ENCODE measurements at regions not wholly inside any gene's neighbourhood (a gene's known extent, or its start where the extent isn't known, plus 50 kb on each side); places are given as distances from the start of the nearest gene placed in this dataset.

GRCh38 chr4:117664706-117665444 is 369.4 kb upstream of the NDST3 start:
- Histone ChIP-seq H3K9me2 (no peaks in the 10 kb centered on the region), H3K79me2 (ENCODE audit: insufficient read depth) (no peaks in the 10 kb centered on the region), H3K4me3 (ENCODE audit: low read depth in 2 of 2, low read length in 1 of 2) (no peak overlapping the region), H3K9ac (no peak overlapping the region), H3K27me3 (ENCODE audit: insufficient read depth) (no peaks in the 10 kb centered on the region), H4K20me1 (ENCODE audit: insufficient read depth) (no peaks in the 10 kb centered on the region), H3K4me2 (no peak overlapping the region), H3K9me3 (no peaks in the 10 kb centered on the region), H2AFZ (ENCODE audit: low read depth) (no peak overlapping the region), H3F3A (replicated peaks; ENCODE audit: insufficient read depth) (no peaks in the 10 kb centered on the region), H3K4me1 (ENCODE audit: control insufficient read depth in 1 of 2, insufficient read depth in 2 of 2, low read depth in 1 of 2, low read length in 1 of 2) (no peaks in the 10 kb centered on the region), H3K36me3 (replicated peaks in 1 of 2; ENCODE audit: control insufficient read depth in 1 of 2, insufficient read depth in 2 of 2, low read length in 1 of 2) (no peaks in the 10 kb centered on the region), H3K27ac (ENCODE audit: low read depth in 2 of 2, low read length in 1 of 2) (no peak overlapping the region)
- WGBS (ENCODE audit: low lambda C conversion rate), result 25% methylated on average over 3 of the region's 3 CpGs
- POLR2A ChIA-PET, result no interaction called here
- TF ChIP-seq RXRA (IDR thresholded peaks at IDR 0.05; ENCODE audit: borderline replicate concordance, low read depth) (no peak), MEF2A (IDR thresholded peaks at IDR 0.05; ENCODE audit: borderline replicate concordance, low read depth) (no peak), GABPA (IDR thresholded peaks at IDR 0.05; ENCODE audit: low read depth) (no peak), RAD21 (IDR thresholded peaks at IDR 0.05; ENCODE audit: low read length) (no peak), GATA2 (CRISPR knock-in tag; IDR thresholded peaks at IDR 0.05) (no peak), NRF1 (IDR thresholded peaks at IDR 0.05; ENCODE audit: low read depth, low read length) (no peak), TCF12 (IDR thresholded peaks at IDR 0.05) (no peak), TAF1 (IDR thresholded peaks at IDR 0.05; ENCODE audit: borderline replicate concordance, low read depth, low read length) (no peak), SMC3 (IDR thresholded peaks at IDR 0.05; ENCODE audit: low read depth, low read length) (no peak), SIN3A (IDR thresholded peaks at IDR 0.05; ENCODE audit: borderline replicate concordance, low read depth, low read length) (no peak)
- CTCF ChIA-PET, result no interaction called here
- no peak for DNase-seq

- Histone ChIP-seq H3F3A (replicated peaks; ENCODE audit: insufficient read depth) (no peaks in the 10 kb centered on the region), H3K9ac (no peak overlapping the region), H3K27ac (ENCODE audit: low read depth in 2 of 2, low read length in 1 of 2) (no peak overlapping the region), H4K20me1 (ENCODE audit: insufficient read depth) (no peaks in the 10 kb centered on the region), H3K4me2 (no peak overlapping the region), H3K9me2 (no peaks in the 10 kb centered on the region), H3K4me1 (ENCODE audit: control insufficient read depth in 1 of 2, insufficient read depth in 2 of 2, low read depth in 1 of 2, low read length in 1 of 2) (no peaks in the 10 kb centered on the region; a peak in 1 of 4 replicates), H2AFZ (ENCODE audit: low read depth) (no peak overlapping the region), H3K4me3 (ENCODE audit: low read depth in 2 of 2, low read length in 1 of 2) (no peak overlapping the region), H3K36me3 (replicated peaks in 1 of 2; ENCODE audit: control insufficient read depth in 1 of 2, insufficient read depth in 2 of 2, low read length in 1 of 2) (no peaks in the 10 kb centered on the region), H3K79me2 (ENCODE audit: insufficient read depth) (no peaks in the 10 kb centered on the region), H3K27me3 (ENCODE audit: insufficient read depth) (no peaks in the 10 kb centered on the region), H3K9me3 (no peaks in the 10 kb centered on the region)
- peak; percentile 11 for DNase-seq
- POLR2A ChIA-PET, result no interaction called here
- TF ChIP-seq RCOR1 (IDR thresholded peaks at IDR 0.05; ENCODE audit: low read length) (peak; percentile 59), IRF3 (IDR thresholded peaks at IDR 0.05; ENCODE audit: low read depth, low read length) (no peak), MAX (IDR thresholded peaks at IDR 0.05; ENCODE audit: low read depth) (no peak), EP300 (IDR thresholded peaks at IDR 0.05; ENCODE audit: borderline replicate concordance in 1 of 2, low read depth in 1 of 2, low read length in 1 of 2) (peak in 1 of 2 experiments; percentile 77; a peak in 2 of 4 replicates), GATA2 (CRISPR knock-in tag; IDR thresholded peaks at IDR 0.05) (peak; percentile 31; the same call in 1 of the 2 replicates)
- 3% methylated on average over 1 of the region's 1 CpG for WGBS (ENCODE audit: low lambda C conversion rate)
- CTCF ChIA-PET, result interaction anchor here (2.2 kb wide), 1 partner anchor 24 kb away, joined by 6 read pairs; no protein-coding TSS in a partner anchor
Measured at GRCh38 chr4:117676153-117676552, 358.1 kb upstream of the NDST3 start.

Measured in SK-N-SH (cell line).